Neuron (in vitro differentiated cells): ENCODE measurements at regions not wholly inside any gene's neighbourhood (a gene's known extent, or its start where the extent isn't known, plus 50 kb on each side); places are given as distances from the start of the nearest gene placed in this dataset.

Experiments
- H2AFZ ChIP-seq: one replicate; pipeline ENCODE4 v1.6.1; 2013; ENCODE audit warnings: low read depth, mild to moderate bottlenecking, inconsistent platforms, low read length, moderate library complexity
- H3K27me3 ChIP-seq: one replicate; pipeline ENCODE4 v1.6.1; 2013; ENCODE audit warnings: low read length; ENCODE audit not compliant: insufficient read depth
- H3K36me3 ChIP-seq: one replicate; pipeline ENCODE4 v1.6.1; 2013; ENCODE audit warnings: low read length; ENCODE audit not compliant: insufficient read depth
- H3K4me1 ChIP-seq: one replicate; pipeline ENCODE4 v1.6.1; 2013; ENCODE audit warnings: low read length; ENCODE audit not compliant: insufficient read depth
- H3K4me3 ChIP-seq: 2 replicates; pipeline ENCODE4 v1.5.1; 2013; ENCODE audit warnings: mild to moderate bottlenecking, low read length, moderate library complexity
- H3K9me3 ChIP-seq: one replicate; pipeline ENCODE4 v1.6.1; 2013; ENCODE audit warnings: low read length

DNA sequence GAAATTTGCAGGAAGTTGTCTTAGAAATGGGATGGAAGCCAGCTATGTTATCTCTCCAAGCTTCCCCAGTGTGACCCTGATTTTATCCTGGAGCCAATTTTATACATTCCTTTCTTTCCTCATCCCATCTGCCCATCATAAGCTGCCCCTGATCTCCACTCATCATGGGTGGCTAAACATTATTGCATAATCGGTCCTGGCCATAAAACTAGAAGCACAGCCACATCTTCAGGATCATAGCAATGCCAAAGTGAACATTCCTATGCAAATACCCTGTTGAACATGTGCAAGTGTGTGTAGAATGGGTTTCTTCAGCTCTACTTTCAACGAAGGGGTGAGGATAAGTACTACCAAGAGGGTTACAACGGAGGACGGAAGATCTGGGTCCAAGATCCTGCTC lies 50.6 kb upstream of the COG2 start:
- Histone ChIP-seq H3K4me1 (no peaks in the 10 kb centered on the region), H3K9me3 (peaks cover 3% of the 10 kb centered on the region), H3K4me3 (no peak overlapping the region), H2AFZ (no peak overlapping the region), H3K27me3 (peaks cover 4% of the 10 kb centered on the region), H3K36me3 (no peaks in the 10 kb centered on the region)

GRCh38 chr1:230589951-230590350 lies 52.3 kb upstream of the COG2 start:
- H3K4me3 ChIP-seq = no peak overlapping the region
- no peaks in the 10 kb centered on the region for H3K36me3 ChIP-seq
- H2AFZ ChIP-seq = no peak overlapping the region
- peaks cover 3% of the 10 kb centered on the region for H3K9me3 ChIP-seq
- no peaks in the 10 kb centered on the region for H3K27me3 ChIP-seq
- peaks cover 1% of the 10 kb centered on the region for H3K4me1 ChIP-seq

GRCh38 chr1:230588323-230588746 lies 53.9 kb upstream of the COG2 start:
- Histone ChIP-seq H3K4me1 (peaks cover 4% of the 10 kb centered on the region), H3K27me3 (no peaks in the 10 kb centered on the region), H3K36me3 (no peaks in the 10 kb centered on the region), H3K4me3 (no peak overlapping the region), H3K9me3 (peaks cover 3% of the 10 kb centered on the region), H2AFZ (no peak overlapping the region)

DNA sequence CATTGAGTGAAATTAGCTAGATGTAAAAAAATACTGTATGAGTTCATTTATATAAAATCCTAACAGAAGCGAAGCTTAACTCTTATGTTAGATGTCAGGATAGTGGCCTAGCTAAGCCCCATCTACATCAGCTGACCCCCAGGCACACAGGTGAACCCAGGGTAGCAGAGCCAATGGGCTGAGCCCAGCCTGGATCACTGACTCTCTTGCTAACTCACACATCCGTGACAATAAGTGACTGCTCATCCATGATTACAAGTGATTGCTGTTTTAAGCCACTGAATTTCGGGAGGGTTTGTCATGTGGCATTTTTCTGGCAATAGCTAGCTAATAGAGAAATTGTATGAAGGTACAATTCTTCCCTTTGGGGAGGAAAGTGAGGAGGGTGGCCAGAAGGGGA lies 55.2 kb upstream of the COG2 start:
- H3K4me1 ChIP-seq = peaks cover 4% of the 10 kb centered on the region
- H3K4me3 ChIP-seq = no peak overlapping the region
- H2AFZ ChIP-seq = no peak overlapping the region
- H3K27me3 ChIP-seq = no peaks in the 10 kb centered on the region
- peaks cover 2% of the 10 kb centered on the region for H3K9me3 ChIP-seq
- no peaks in the 10 kb centered on the region for H3K36me3 ChIP-seq

DNA sequence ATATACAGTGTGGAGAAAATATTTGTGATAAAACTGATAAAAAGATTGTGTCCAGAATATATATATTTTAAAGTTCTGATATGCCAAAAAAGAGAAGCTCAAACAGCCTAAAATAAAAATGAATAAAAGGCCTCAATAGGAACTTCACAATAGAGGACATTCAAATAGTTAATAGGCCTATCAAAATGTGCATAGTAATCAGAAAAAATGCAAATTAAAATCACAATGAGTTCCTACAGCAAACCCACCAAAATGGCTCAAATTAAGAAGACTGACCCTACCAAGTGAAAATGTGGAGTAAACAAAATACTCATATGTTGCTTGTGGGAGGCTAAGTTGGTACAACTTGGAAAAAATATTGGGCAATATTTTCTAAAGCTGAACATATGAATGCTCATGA lies 57.6 kb upstream of the COG2 start:
- peaks cover 4% of the 10 kb centered on the region for H3K4me1 ChIP-seq
- no peak overlapping the region for H3K4me3 ChIP-seq
- no peaks in the 10 kb centered on the region for H3K27me3 ChIP-seq
- no peak overlapping the region for H2AFZ ChIP-seq
- H3K9me3 ChIP-seq = peaks cover 10% of the 10 kb centered on the region
- no peaks in the 10 kb centered on the region for H3K36me3 ChIP-seq

- Histone ChIP-seq H3K4me1 (peaks cover 4% of the 10 kb centered on the region), H2AFZ (no peak overlapping the region), H3K4me3 (no peak overlapping the region), H3K36me3 (no peaks in the 10 kb centered on the region), H3K27me3 (no peaks in the 10 kb centered on the region), H3K9me3 (peaks cover 10% of the 10 kb centered on the region)
Observed at GRCh38 chr1:230581446-230582079, 60.7 kb upstream of the COG2 start.

GRCh38 chr1:230578616-230579015 lies 63.7 kb upstream of the COG2 start:
- Histone ChIP-seq H3K27me3 (no peaks in the 10 kb centered on the region), H3K9me3 (peaks cover 10% of the 10 kb centered on the region), H3K4me3 (no peak overlapping the region), H3K36me3 (no peaks in the 10 kb centered on the region), H2AFZ (no peak overlapping the region), H3K4me1 (no peaks in the 10 kb centered on the region)

- H3K27me3 ChIP-seq = no peaks in the 10 kb centered on the region
- H2AFZ ChIP-seq = no peak overlapping the region
- H3K4me1 ChIP-seq = peaks cover under 1% of the 10 kb centered on the region
- no peak overlapping the region for H3K4me3 ChIP-seq
- peaks cover 10% of the 10 kb centered on the region for H3K9me3 ChIP-seq
- no peaks in the 10 kb centered on the region for H3K36me3 ChIP-seq
Observed at GRCh38 chr1:230577537-230577936, 64.7 kb upstream of the COG2 start.

- Histone ChIP-seq H3K9me3 (no peaks in the 10 kb centered on the region), H3K4me3 (no peak overlapping the region), H3K36me3 (no peaks in the 10 kb centered on the region), H3K4me1 (peaks cover 4% of the 10 kb centered on the region), H2AFZ (no peak overlapping the region), H3K27me3 (no peaks in the 10 kb centered on the region)
Observed at GRCh38 chr1:230575886-230576500, 66.3 kb upstream of the COG2 start.

- Histone ChIP-seq H3K27me3 (no peaks in the 10 kb centered on the region), H3K36me3 (no peaks in the 10 kb centered on the region), H3K4me1 (peaks cover 4% of the 10 kb centered on the region), H3K9me3 (no peaks in the 10 kb centered on the region), H3K4me3 (no peak overlapping the region), H2AFZ (no peak overlapping the region)
Observed at GRCh38 chr1:230574502-230574901, 67.8 kb upstream of the COG2 start.

GRCh38 chr1:230573658-230574057 lies 68.6 kb upstream of the COG2 start:
- Histone ChIP-seq H3K4me1 (peaks cover 4% of the 10 kb centered on the region), H2AFZ (no peak overlapping the region), H3K36me3 (no peaks in the 10 kb centered on the region), H3K4me3 (no peak overlapping the region), H3K9me3 (no peaks in the 10 kb centered on the region), H3K27me3 (no peaks in the 10 kb centered on the region)

DNA sequence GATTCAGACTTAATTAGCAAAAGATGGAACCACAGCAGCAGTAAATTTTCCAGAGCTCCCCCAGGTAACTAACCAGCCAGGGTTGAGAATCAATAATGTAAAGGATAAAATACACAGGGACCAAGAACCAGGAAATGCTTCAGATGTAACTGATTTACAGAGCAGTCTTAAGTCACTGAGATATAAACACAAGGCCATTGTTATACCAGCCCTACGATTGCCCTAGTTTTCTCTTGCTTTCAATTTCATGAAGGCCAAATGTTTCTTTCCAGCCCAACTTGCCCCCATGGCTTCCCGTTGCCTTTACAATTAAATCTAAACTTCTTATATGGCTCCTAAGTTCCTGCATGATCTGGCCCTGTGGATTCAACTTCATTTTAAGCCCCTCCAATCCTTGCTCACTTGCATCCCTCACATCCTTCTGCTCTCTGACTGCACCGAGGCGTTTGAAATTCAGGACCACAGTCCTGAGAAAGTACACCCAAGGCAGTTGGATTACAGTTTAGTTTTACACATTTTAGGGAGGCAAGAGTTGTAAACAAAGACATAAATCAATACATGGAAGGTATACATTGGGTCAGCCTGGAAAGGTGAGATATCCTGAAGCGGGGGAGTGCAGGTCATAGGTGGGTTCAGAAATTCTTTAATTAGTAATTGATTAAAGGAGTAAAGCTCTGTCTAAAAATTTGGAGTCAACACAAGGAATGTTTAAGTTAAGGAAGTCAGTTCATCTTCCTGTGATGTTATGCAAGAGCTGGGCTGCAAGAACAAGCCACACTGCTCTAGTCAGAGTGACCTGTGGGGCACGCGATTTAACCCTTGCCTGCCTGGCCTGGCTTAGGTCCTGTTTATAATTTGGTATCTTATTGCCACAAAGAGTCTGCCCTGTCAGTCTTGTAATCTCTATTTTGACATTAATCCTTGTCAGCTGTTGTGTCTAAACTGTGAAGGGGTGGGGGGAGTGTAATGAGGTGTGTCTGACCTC lies 69.9 kb upstream of the COG2 start:
- Histone ChIP-seq H3K36me3 (no peaks in the 10 kb centered on the region), H3K27me3 (no peaks in the 10 kb centered on the region), H3K4me1 (peaks cover 4% of the 10 kb centered on the region), H3K4me3 (no peak overlapping the region), H2AFZ (no peak overlapping the region), H3K9me3 (no peaks in the 10 kb centered on the region)

GRCh38 chr1:230570724-230571360 lies 71.4 kb upstream of the COG2 start:
- Histone ChIP-seq H3K9me3 (no peaks in the 10 kb centered on the region), H3K27me3 (no peaks in the 10 kb centered on the region), H2AFZ (no peak overlapping the region), H3K36me3 (no peaks in the 10 kb centered on the region), H3K4me1 (peaks cover 4% of the 10 kb centered on the region), H3K4me3 (no peak overlapping the region)
